WTC11 (cell line): ENCODE measurements at regions not wholly inside any gene's neighbourhood (a gene's known extent, or its start where the extent isn't known, plus 50 kb on each side); places are given as distances from the start of the nearest gene placed in this dataset.

Experiments
- AFF4 ChIP-seq: sonication (generic); formaldehyde crosslinking; IDR thresholded peaks from 2 replicates; pipeline ENCODE4 v1.8.1; 2023; ENCODE audit warnings: mild to moderate bottlenecking, missing genetic modification reagents, borderline replicate concordance
- ATF3 ChIP-seq: sonication (generic); formaldehyde crosslinking; conservative IDR thresholded peaks from 2 replicates; pipeline ENCODE4 v1.8.1; 2022; ENCODE audit warnings: mild to moderate bottlenecking, missing genetic modification reagents
- CTCF ChIP-seq: fragments of 200-600 bp; IDR thresholded peaks from 2 replicates; pipeline ENCODE4 v1.8.0; 2022; ENCODE audit warnings: antibody characterized with exemption
- E2F1 ChIP-seq: sonication (generic); formaldehyde crosslinking; IDR thresholded peaks from 2 replicates; pipeline ENCODE4 v1.8.0; 2022; ENCODE audit warnings: mild to moderate bottlenecking, missing genetic modification reagents
- ESRRA ChIP-seq: sonication (generic); formaldehyde crosslinking; IDR thresholded peaks from 2 replicates; pipeline ENCODE4 v1.8.1; 2022; ENCODE audit warnings: mild to moderate bottlenecking, missing genetic modification reagents, borderline replicate concordance
- NR2C2 ChIP-seq: sonication (generic); formaldehyde crosslinking; IDR thresholded peaks from 2 replicates; pipeline ENCODE4 v1.8.0; 2022; ENCODE audit warnings: mild to moderate bottlenecking, missing genetic modification reagents
- SMAD3 ChIP-seq: sonication (generic); formaldehyde crosslinking; IDR thresholded peaks from 2 replicates; pipeline ENCODE4 v1.8.0; 2022; ENCODE audit warnings: missing genetic modification reagents, mild to moderate bottlenecking, borderline replicate concordance
- SP1 ChIP-seq: sonication (generic); formaldehyde crosslinking; conservative IDR thresholded peaks from 2 replicates; pipeline ENCODE4 v1.8.1; 2022; ENCODE audit warnings: missing genetic modification reagents
- USF1 ChIP-seq: sonication (generic); formaldehyde crosslinking; IDR thresholded peaks from 2 replicates; pipeline ENCODE4 v1.8.0; 2022; ENCODE audit warnings: mild to moderate bottlenecking, missing genetic modification reagents
- USF2 ChIP-seq: sonication (generic); formaldehyde crosslinking; IDR thresholded peaks from 2 replicates; pipeline ENCODE4 v1.8.1; 2023; ENCODE audit warnings: mild to moderate bottlenecking, missing genetic modification reagents, moderate library complexity
- ZBTB21 ChIP-seq: sonication (generic); formaldehyde crosslinking; IDR thresholded peaks from 2 replicates; pipeline ENCODE4 v1.8.1; 2023; ENCODE audit warnings: mild to moderate bottlenecking, missing genetic modification reagents, borderline replicate concordance
- ZNF423 ChIP-seq: fragments of 250-450 bp; sonication (Bioruptor Pico); IDR thresholded peaks from 2 replicates; pipeline ENCODE4 v2.1.2; 2022; ENCODE audit warnings: mild to moderate bottlenecking, moderate library complexity

GRCh38 chr13:31437975-31438374 is 238.2 kb downstream of the B3GLCT start:
- TF ChIP-seq CTCF (no peak), SP1 (no peak), USF2 (CRISPR knock-in tag) (no peak), AFF4 (CRISPR knock-in tag) (no peak), ATF3 (CRISPR knock-in tag) (no peak), NR2C2 (no peak), ZBTB21 (CRISPR knock-in tag) (no peak), SMAD3 (CRISPR knock-in tag) (no peak), E2F1 (CRISPR knock-in tag) (no peak), USF1 (CRISPR knock-in tag) (no peak), ESRRA (CRISPR knock-in tag) (no peak), ZNF423 (CRISPR knock-in tag) (no peak)
